ENCODE measurements at regions not wholly inside any gene's neighbourhood (a gene's known extent, or its start where the extent isn't known, plus 50 kb on each side); places are given as distances from the start of the nearest gene placed in this dataset.

DNA sequence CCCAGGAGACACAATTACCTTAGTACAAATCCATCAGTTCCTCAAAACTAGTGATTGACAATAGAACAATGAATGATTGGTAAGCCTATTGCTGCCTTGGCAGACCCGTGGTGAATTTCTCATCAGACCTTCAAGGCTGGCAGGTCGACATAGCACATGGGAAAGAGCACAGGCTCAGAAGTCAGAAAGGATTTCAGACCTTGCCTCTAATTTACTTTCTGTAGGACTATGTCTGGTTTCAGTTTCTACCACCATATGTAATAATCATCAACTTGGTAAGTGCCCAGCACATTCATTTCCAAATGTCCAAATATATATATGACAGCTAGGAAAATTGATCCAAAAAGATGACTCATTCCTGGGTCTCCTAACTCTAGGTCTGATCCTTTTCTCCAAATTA, 62.5 kb upstream of the GRHL3 start:
- H3K27ac ChIP-seq = no peak overlapping the region
- TF ChIP-seq, protein P1, sequence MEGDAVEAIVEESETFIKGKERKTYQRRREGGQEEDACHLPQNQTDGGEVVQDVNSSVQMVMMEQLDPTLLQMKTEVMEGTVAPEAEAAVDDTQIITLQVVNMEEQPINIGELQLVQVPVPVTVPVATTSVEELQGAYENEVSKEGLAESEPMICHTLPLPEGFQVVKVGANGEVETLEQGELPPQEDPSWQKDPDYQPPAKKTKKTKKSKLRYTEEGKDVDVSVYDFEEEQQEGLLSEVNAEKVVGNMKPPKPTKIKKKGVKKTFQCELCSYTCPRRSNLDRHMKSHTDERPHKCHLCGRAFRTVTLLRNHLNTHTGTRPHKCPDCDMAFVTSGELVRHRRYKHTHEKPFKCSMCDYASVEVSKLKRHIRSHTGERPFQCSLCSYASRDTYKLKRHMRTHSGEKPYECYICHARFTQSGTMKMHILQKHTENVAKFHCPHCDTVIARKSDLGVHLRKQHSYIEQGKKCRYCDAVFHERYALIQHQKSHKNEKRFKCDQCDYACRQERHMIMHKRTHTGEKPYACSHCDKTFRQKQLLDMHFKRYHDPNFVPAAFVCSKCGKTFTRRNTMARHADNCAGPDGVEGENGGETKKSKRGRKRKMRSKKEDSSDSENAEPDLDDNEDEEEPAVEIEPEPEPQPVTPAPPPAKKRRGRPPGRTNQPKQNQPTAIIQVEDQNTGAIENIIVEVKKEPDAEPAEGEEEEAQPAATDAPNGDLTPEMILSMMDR (conservative IDR thresholded peaks at IDR 0.05) = no peak
- TF ChIP-seq ZFX (IDR thresholded peaks at IDR 0.05) = no peak

DNA sequence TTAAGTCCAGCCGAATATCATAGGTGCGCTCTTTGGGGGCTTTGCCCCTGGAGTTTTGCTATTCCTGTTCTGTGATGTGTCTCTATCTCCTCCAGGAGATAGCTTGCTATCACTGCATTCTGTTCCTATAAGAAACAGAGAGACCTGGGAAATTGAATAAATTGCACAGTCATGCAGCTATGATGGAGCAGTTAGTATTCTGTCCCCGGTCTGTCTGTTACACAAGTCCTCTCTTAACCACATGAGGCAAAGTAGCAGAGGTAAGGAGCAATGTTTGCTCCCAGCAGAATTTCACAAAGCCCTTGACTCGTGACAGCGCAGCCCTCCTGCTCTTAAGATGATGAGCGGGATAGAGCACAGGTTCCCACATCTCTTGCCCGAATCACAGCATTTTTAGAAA, 63.9 kb upstream of the GRHL3 start:
- no peak overlapping the region for H3K27ac ChIP-seq

DNA sequence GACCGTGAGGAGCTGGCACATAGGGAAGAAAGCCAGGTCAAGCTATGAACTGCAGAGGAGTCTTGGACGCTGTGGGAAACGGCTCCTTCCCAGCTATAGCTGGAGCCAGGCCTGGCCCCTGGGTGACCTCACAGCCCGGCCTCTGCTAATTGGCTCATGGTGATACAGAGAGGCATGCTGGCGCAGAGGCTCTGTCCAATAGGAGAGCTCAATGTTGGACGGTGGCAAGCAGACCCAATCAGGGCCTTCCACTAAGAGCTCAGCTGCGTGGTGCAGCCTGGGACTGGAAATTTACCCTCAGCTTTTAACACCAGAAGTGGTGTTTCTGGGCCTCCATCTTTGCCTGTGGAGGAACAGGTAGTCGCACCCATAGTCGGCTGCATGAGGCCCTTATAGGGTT, 64.4 kb upstream of the GRHL3 start:
- TF ChIP-seq ZFX (IDR thresholded peaks at IDR 0.05) = no peak
- TF ChIP-seq, protein P1 (conservative IDR thresholded peaks at IDR 0.05) = no peak
- no peak overlapping the region for H3K27ac ChIP-seq

More for the DNA sequence above, 63.9 kb upstream of the GRHL3 start:
- TF ChIP-seq ZFX (IDR thresholded peaks at IDR 0.05) = no peak
- TF ChIP-seq, protein P1 (conservative IDR thresholded peaks at IDR 0.05) = no peak

DNA sequence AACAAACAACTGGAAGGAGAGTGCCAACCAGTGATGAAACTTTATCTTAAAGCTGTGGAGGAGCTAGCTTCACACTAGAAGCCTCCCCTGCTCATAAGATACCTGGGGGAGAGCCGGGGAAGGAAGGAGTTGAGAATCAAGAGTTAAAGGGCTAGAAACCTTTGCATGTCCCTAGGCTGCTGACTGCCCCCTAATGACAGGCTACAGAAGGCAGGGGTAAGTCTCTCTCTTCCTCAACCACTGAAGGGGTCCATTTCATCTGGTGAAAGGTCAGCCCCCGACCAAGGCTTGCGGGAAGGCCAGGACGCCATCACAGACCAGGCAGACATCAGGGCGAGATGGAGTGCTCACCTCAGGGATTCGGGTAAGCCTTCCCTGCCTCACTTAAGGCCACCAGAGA, 65.6 kb upstream of the GRHL3 start:
- H3K27ac ChIP-seq = no peak overlapping the region
- TF ChIP-seq, protein P1 (conservative IDR thresholded peaks at IDR 0.05) = no peak
- TF ChIP-seq ZFX (IDR thresholded peaks at IDR 0.05) = no peak

DNA sequence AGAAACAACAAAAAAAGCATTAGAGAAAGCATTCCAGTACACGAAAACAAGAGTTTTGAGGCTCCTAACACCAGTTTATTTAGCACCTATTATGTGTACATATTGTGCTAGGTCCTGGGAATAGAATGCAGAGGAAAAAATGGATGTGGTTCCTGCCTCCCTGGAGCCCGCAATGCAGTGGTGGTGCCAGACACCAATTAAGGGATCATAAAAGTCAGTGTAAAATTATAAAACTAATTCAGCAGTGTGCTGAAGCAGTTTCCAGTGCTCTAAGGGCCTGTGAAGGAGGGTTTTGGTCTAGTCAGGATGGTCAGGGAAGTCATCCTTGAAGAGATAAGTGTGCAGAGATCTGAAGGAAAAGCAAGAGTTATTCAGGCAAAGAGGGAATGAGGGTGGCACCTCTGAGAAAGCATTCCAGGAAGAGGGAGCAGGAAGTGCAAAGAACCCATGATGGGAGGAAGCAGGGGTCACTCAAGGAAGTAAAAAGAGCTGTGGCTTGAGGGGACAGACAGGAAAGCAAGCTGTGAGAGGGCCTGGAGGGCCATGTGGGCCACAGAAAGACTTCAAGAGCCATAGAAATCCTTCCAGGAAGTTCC, 65.2 kb upstream of the IFNLR1 start:
- TF ChIP-seq ZFX (IDR thresholded peaks at IDR 0.05) = no peak
- TF ChIP-seq, protein P1 (conservative IDR thresholded peaks at IDR 0.05) = no peak
- H3K27ac ChIP-seq = no peak overlapping the region

DNA sequence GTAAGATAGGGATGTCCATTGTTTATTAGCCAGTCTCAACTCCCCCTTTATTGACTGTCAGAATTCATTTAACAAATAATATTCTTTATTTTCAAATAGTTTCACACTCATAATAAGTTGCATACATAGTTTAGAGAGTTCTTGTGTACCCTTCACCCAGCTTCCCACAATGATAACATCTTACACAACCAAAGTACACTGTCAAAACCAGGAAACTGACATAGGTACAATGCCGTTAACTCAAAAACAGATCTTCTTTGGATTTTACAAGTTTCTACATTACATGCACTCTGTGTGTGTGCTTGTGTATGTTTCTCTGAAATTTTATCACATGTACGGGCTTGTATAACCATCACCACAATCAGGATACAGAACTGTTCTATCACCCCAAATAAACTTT, 64.4 kb upstream of the IFNLR1 start:
- H3K27ac ChIP-seq = no peak overlapping the region
- no peak for TF ChIP-seq ZFX (IDR thresholded peaks at IDR 0.05)
- TF ChIP-seq, protein P1 (conservative IDR thresholded peaks at IDR 0.05) = no peak

DNA sequence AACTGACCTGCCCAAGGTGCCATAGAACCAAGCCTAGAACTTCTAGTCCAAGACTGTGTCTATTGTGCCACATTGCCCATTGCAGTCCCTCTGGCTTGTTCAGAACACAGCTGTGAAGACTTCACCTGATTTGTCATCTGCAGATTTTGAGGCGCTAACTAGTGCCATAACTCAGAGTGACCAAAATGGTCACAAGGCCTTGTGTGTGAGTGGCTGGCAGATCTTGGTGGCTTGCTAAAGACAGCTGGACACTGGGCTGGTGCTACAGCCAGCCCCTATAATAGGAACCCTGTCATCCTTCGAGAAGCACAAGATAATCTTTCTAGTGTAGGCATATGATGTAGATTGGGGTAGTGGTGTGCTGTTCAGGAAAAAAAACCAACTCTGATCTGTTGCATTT, 63.7 kb upstream of the IFNLR1 start:
- no peak overlapping the region for H3K27ac ChIP-seq
- TF ChIP-seq, protein P1 (conservative IDR thresholded peaks at IDR 0.05) = no peak
- no peak for TF ChIP-seq ZFX (IDR thresholded peaks at IDR 0.05)

Measured in C4-2B (cell line).